ENCODE measurements at regions not wholly inside any gene's neighbourhood (a gene's known extent, or its start where the extent isn't known, plus 50 kb on each side); places are given as distances from the start of the nearest gene placed in this dataset.
"Not testable (repeated sequence)": the region's sequence is repeated elsewhere in the genome, so short reads cannot be mapped to it uniquely, and the experiment has no call there.

GRCh38 chr4:42313420-42313819 is 83.9 kb upstream of the SHISA3 start:
- TF ChIP-seq, protein P1, sequence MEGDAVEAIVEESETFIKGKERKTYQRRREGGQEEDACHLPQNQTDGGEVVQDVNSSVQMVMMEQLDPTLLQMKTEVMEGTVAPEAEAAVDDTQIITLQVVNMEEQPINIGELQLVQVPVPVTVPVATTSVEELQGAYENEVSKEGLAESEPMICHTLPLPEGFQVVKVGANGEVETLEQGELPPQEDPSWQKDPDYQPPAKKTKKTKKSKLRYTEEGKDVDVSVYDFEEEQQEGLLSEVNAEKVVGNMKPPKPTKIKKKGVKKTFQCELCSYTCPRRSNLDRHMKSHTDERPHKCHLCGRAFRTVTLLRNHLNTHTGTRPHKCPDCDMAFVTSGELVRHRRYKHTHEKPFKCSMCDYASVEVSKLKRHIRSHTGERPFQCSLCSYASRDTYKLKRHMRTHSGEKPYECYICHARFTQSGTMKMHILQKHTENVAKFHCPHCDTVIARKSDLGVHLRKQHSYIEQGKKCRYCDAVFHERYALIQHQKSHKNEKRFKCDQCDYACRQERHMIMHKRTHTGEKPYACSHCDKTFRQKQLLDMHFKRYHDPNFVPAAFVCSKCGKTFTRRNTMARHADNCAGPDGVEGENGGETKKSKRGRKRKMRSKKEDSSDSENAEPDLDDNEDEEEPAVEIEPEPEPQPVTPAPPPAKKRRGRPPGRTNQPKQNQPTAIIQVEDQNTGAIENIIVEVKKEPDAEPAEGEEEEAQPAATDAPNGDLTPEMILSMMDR (conservative IDR thresholded peaks at IDR 0.05; ENCODE audit: low read length): not testable (repeated sequence)
- TF ChIP-seq EZH2phosphoT487 (IDR thresholded peaks at IDR 0.05; ENCODE audit: borderline replicate concordance): not testable (repeated sequence)
